ENCODE measurements at regions not wholly inside any gene's neighbourhood (a gene's known extent, or its start where the extent isn't known, plus 50 kb on each side); places are given as distances from the start of the nearest gene placed in this dataset.

- Mint-ChIP-seq H3K4me1 (ENCODE audit: low read depth) (peaks cover 2% of the 10 kb centered on the region), H3K9me3 (ENCODE audit: low read depth) (no peaks in the 10 kb centered on the region), H3K4me3 (no peak overlapping the region), H3K36me3 (no peaks in the 10 kb centered on the region), H3K27me3 (peaks cover 4% of the 10 kb centered on the region), H3K27ac (no peak overlapping the region)
Measured at GRCh38 chr2:63658176-63658968, 69.6 kb downstream of the MDH1 start.

- Mint-ChIP-seq H3K9me3 (ENCODE audit: low read depth) (no peaks in the 10 kb centered on the region), H3K36me3 (no peaks in the 10 kb centered on the region), H3K27ac (no peak overlapping the region), H3K4me3 (no peak overlapping the region), H3K4me1 (ENCODE audit: low read depth) (peaks cover 2% of the 10 kb centered on the region), H3K27me3 (peaks cover 8% of the 10 kb centered on the region)
Measured at GRCh38 chr2:63660060-63660459, 71.3 kb downstream of the MDH1 start.

DNA sequence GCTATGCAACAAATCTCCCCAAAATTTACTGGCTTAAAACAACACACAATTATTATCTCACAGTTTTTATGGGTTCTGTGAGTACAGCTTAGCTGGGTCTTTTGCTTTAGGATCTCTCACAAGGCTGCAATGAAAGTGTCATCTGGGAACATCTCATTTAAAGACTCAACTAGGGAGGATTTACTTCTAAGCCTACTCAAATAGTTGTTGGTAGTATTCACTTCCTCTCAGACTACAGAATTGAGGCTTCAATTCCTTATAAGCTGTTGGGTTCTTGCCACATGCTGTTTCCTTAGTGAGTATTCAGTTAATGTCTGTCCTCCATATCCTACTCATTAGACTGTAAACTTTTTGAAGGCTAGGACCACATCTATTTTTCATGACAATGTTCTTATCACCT lies 72.3 kb downstream of the MDH1 start:
- Mint-ChIP-seq H3K4me3 (no peak overlapping the region), H3K4me1 (ENCODE audit: low read depth) (peaks cover 2% of the 10 kb centered on the region), H3K27me3 (peaks cover 8% of the 10 kb centered on the region)

GRCh38 chr2:63662028-63662804 lies 73.5 kb downstream of the MDH1 start:
- Mint-ChIP-seq H3K27me3 (peaks cover 10% of the 10 kb centered on the region), H3K36me3 (no peaks in the 10 kb centered on the region), H3K4me1 (ENCODE audit: low read depth) (peaks cover 2% of the 10 kb centered on the region), H3K27ac (no peak overlapping the region), H3K9me3 (ENCODE audit: low read depth) (no peaks in the 10 kb centered on the region), H3K4me3 (no peak overlapping the region)

More for the DNA sequence above, 72.3 kb downstream of the MDH1 start:
- Mint-ChIP-seq H3K36me3 (no peaks in the 10 kb centered on the region), H3K27ac (no peak overlapping the region), H3K9me3 (ENCODE audit: low read depth) (no peaks in the 10 kb centered on the region)

GRCh38 chr2:63663013-63663864 lies 74.5 kb downstream of the MDH1 start:
- H3K27me3 Mint-ChIP-seq = peaks cover 10% of the 10 kb centered on the region
- peaks cover 2% of the 10 kb centered on the region for H3K4me1 Mint-ChIP-seq (ENCODE audit: low read depth)
- H3K27ac Mint-ChIP-seq = no peak overlapping the region
- H3K36me3 Mint-ChIP-seq = no peaks in the 10 kb centered on the region
- H3K9me3 Mint-ChIP-seq (ENCODE audit: low read depth) = no peaks in the 10 kb centered on the region
- H3K4me3 Mint-ChIP-seq = no peak overlapping the region

GRCh38 chr2:63665091-63665490 lies 76.3 kb downstream of the MDH1 start:
- Mint-ChIP-seq H3K27ac (no peak overlapping the region), H3K9me3 (ENCODE audit: low read depth) (no peaks in the 10 kb centered on the region), H3K27me3 (peaks cover 16% of the 10 kb centered on the region), H3K4me3 (no peak overlapping the region), H3K4me1 (ENCODE audit: low read depth) (peaks cover 2% of the 10 kb centered on the region), H3K36me3 (no peaks in the 10 kb centered on the region)

DNA sequence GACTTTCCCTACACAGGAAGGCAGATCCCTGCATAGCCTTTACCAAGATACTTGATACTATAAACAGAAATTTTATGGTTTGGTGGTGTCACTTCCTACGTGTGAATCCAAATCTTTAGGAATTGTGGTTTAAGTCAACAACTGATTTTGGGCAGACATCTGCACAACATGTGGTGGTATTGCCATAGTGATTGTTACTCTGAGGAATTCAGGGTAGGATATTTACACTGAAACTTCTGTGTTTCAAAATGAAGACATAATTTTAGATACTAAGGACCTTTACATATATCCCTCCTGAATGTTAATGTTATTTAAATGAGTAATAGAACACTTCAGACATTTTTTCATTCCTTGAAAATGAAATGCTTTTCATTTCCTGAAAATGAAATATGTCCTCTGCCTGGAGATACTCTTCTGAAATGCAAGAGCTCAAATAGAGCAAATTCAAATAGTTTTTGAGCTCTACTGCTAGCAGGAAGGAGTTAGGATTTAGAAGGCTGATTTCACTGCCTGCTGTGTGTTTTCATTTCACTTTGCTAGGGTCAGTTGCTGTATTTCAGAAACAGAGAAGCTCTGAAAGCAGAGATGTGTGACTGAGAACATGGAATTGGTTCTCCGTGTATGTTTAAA lies 77.2 kb downstream of the MDH1 start:
- no peaks in the 10 kb centered on the region for H3K9me3 Mint-ChIP-seq (ENCODE audit: low read depth)
- H3K27ac Mint-ChIP-seq = no peak overlapping the region
- peaks cover 2% of the 10 kb centered on the region for H3K4me1 Mint-ChIP-seq (ENCODE audit: low read depth)
- peaks cover 21% of the 10 kb centered on the region for H3K27me3 Mint-ChIP-seq
- H3K4me3 Mint-ChIP-seq = no peak overlapping the region
- H3K36me3 Mint-ChIP-seq = no peaks in the 10 kb centered on the region

GRCh38 chr2:63667132-63667700 lies 78.5 kb downstream of the MDH1 start:
- Mint-ChIP-seq H3K36me3 (peaks cover 3% of the 10 kb centered on the region), H3K27ac (no peak overlapping the region), H3K4me1 (ENCODE audit: low read depth) (peaks cover 2% of the 10 kb centered on the region), H3K27me3 (peaks cover 27% of the 10 kb centered on the region), H3K4me3 (no peak overlapping the region), H3K9me3 (ENCODE audit: low read depth) (no peaks in the 10 kb centered on the region)

GRCh38 chr2:63668000-63668399 lies 79.2 kb downstream of the MDH1 start:
- Mint-ChIP-seq H3K4me3 (no peak overlapping the region), H3K9me3 (ENCODE audit: low read depth) (no peaks in the 10 kb centered on the region), H3K27ac (no peak overlapping the region), H3K36me3 (peaks cover 3% of the 10 kb centered on the region), H3K4me1 (ENCODE audit: low read depth) (peaks cover 2% of the 10 kb centered on the region), H3K27me3 (peaks cover 27% of the 10 kb centered on the region)

- H3K27ac Mint-ChIP-seq = no peak overlapping the region
- peaks cover 27% of the 10 kb centered on the region for H3K27me3 Mint-ChIP-seq
- peaks cover 3% of the 10 kb centered on the region for H3K36me3 Mint-ChIP-seq
- no peaks in the 10 kb centered on the region for H3K4me1 Mint-ChIP-seq (ENCODE audit: low read depth)
- H3K9me3 Mint-ChIP-seq (ENCODE audit: low read depth) = no peaks in the 10 kb centered on the region
- no peak overlapping the region for H3K4me3 Mint-ChIP-seq
Measured at GRCh38 chr2:63668466-63668865, 79.7 kb downstream of the MDH1 start.

DNA sequence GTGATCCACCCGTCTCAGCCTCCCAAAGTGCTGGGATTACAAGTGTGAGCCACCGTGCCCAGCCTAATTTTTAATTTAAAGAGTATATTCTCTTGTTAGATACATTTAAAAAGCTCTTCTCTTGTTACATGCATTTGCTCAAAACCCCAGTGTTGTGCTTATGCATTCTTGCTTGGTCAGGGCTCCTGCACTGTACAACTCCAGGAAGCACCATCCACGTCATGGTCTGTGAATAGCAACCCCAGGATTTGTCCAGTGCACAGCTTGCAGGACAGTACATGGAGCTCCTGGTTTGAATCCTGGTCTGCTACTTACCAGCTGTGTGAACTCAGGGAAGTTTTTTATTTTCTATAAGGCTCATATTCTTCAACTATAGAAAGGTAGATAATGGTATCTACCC lies 80.8 kb downstream of the MDH1 start:
- Mint-ChIP-seq H3K27ac (no peak overlapping the region), H3K4me1 (ENCODE audit: low read depth) (no peaks in the 10 kb centered on the region), H3K4me3 (no peak overlapping the region), H3K9me3 (ENCODE audit: low read depth) (no peaks in the 10 kb centered on the region), H3K27me3 (peaks cover 25% of the 10 kb centered on the region), H3K36me3 (peaks cover 3% of the 10 kb centered on the region)

DNA sequence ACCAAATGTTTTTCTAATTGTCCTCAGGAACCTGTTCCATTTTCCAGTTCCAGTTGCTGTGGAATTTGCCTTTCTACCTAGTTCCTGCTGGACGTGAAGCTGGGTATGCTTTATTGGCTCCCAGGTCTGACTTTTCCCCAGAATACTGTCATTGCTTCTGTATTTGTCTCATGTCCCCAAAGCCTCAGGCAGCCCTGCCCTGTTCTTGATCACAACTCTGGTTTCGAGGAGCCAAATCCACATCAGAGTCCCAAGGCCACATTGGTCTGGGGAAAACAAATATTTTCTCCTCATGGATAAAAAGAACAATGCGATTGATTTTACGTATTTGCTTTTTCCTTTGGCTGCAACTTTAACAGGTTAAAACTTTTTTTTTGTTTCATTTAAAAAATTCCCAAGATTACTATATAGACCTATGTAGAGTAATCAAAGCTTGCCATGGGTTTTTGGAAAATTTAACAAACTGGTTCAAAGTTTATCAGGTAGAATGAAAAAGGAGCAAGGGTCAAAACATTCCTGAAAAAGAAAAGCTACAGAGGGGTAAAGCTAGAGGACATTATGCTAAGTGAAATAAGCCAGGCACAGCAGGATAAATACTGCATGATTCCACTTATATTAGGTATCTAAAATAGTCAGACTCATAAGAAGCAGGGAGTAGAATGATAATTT lies 85.2 kb downstream of the MDH1 start:
- Mint-ChIP-seq H3K4me3 (no peak overlapping the region), H3K36me3 (peaks cover 3% of the 10 kb centered on the region), H3K9me3 (ENCODE audit: low read depth) (no peaks in the 10 kb centered on the region), H3K4me1 (ENCODE audit: low read depth) (peaks cover 18% of the 10 kb centered on the region), H3K27me3 (peaks cover 17% of the 10 kb centered on the region), H3K27ac (no peak overlapping the region)

DNA sequence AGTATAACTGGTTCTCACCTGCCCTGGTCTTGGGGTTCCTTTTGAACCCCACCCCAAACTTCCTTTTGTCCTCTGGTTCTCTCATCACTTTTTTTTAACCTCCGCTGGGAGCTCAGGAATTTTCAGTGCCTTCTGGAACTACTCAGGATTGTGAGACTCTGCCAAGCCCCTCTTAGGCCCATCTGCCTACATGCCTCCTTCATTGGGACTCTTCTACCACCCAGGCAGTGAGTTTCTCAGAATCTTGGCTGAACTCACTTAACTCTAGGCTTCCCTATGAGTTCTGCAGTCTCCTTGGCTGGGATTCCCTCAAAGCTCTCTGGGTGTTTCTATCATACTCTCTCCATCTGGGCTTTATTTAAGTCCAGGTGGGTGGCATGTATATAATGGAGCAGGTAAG lies 86.3 kb downstream of the MDH1 start:
- H3K4me1 Mint-ChIP-seq (ENCODE audit: low read depth) = peaks cover 18% of the 10 kb centered on the region
- peaks cover 17% of the 10 kb centered on the region for H3K27me3 Mint-ChIP-seq
- no peak overlapping the region for H3K27ac Mint-ChIP-seq
- peaks cover 3% of the 10 kb centered on the region for H3K36me3 Mint-ChIP-seq
- no peaks in the 10 kb centered on the region for H3K9me3 Mint-ChIP-seq (ENCODE audit: low read depth)
- no peak overlapping the region for H3K4me3 Mint-ChIP-seq

DNA sequence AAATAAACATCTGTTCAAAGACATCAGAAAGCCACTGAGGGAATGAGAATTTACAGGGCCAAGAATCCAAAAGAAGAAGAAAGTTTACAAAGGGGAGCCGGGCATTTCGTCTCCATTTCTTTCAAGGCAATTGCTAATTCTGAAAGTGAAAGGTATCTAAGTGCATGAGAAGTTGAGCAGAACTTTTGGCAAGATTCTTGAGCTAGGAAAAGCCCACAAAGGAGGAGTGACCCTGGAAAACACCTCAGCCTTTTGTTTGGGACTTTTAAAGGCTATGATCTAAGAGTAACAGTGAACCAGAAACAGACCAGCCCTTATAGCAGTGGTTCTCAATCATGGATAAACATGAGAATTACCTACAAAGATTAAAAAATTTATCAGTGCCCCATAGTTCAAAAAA lies 87.4 kb downstream of the MDH1 start:
- Mint-ChIP-seq H3K36me3 (peaks cover 3% of the 10 kb centered on the region), H3K27me3 (peaks cover 13% of the 10 kb centered on the region), H3K27ac (no peak overlapping the region), H3K4me3 (no peak overlapping the region), H3K4me1 (ENCODE audit: low read depth) (peaks cover 18% of the 10 kb centered on the region), H3K9me3 (ENCODE audit: low read depth) (no peaks in the 10 kb centered on the region)

Data from activated naive CD8-positive, alpha-beta T cell (primary cell).